Hematopoietic multipotent progenitor cell (in vitro differentiated cells): ENCODE measurements at regions not wholly inside any gene's neighbourhood (a gene's known extent, or its start where the extent isn't known, plus 50 kb on each side); places are given as distances from the start of the nearest gene placed in this dataset.
"Not testable (repeated sequence)": the region's sequence is repeated elsewhere in the genome, so short reads cannot be mapped to it uniquely, and the experiment has no call there.

Source experiments
- DNase-seq, 3 donors: peaks; one replicate each; pipeline ENCODE4 v3.0.0-alpha.2; 2011 to 2015; ENCODE audit warnings: low read depth in 2 of 3, low spot score in 2 of 3

GRCh38 chr7:25069900-25070443 is 55.1 kb downstream of the CYCS start:
- peak; percentile 31 to 82 (median 68) for DNase-seq

- no peak for DNase-seq
These were observed 56.4 kb downstream of the CYCS start for GRCh38 chr7:25068502-25069213.

GRCh38 chr7:25067726-25068501 is 57.1 kb downstream of the CYCS start:
- DNase-seq: no peak

GRCh38 chr7:25066253-25066652 is 58.8 kb downstream of the CYCS start:
- no peak for DNase-seq

GRCh38 chr7:25062380-25062779 is 62.7 kb downstream of the CYCS start:
- no peak for DNase-seq

- DNase-seq: no peak
These were observed 64.5 kb downstream of the CYCS start for GRCh38 chr7:25060487-25061055.

GRCh38 chr7:25059576-25059975 is 65.5 kb downstream of the CYCS start:
- no peak for DNase-seq

- no peak for DNase-seq
These were observed 68.7 kb downstream of the CYCS start for GRCh38 chr7:25056368-25056767.

- DNase-seq: no peak
These were observed 69.4 kb downstream of the CYCS start for GRCh38 chr7:25055520-25056220.

- DNase-seq: no peak
These were observed 70.1 kb downstream of the CYCS start for GRCh38 chr7:25054819-25055519.

GRCh38 chr7:25050223-25050622 is 70.2 kb upstream of the OSBPL3 start:
- no peak for DNase-seq

GRCh38 chr7:25048444-25048834 is 68.5 kb upstream of the OSBPL3 start:
- DNase-seq: no peak

GRCh38 chr7:25047571-25048443 is 67.8 kb upstream of the OSBPL3 start:
- not testable (repeated sequence) for DNase-seq

GRCh38 chr7:25037325-25037724 is 57.3 kb upstream of the OSBPL3 start:
- DNase-seq: peak in 1 of 3 donors; percentile 42

GRCh38 chr7:25035274-25035673 is 55.3 kb upstream of the OSBPL3 start:
- no peak for DNase-seq

GRCh38 chr7:25034136-25034535 is 54.2 kb upstream of the OSBPL3 start:
- DNase-seq: no peak

GRCh38 chr7:25032774-25033743 is 53.1 kb upstream of the OSBPL3 start:
- DNase-seq: no peak

GRCh38 chr7:25031432-25031831 is 51.5 kb upstream of the OSBPL3 start:
- DNase-seq: no peak
